Smooth muscle cell (in vitro differentiated cells): ENCODE measurements at regions not wholly inside any gene's neighbourhood (a gene's known extent, or its start where the extent isn't known, plus 50 kb on each side); places are given as distances from the start of the nearest gene placed in this dataset.
A peak's percentile ranks its signal among the peaks of the same experiment; 100 is the strongest.

Experiments
- DNase-seq: peaks from one replicate; lab custom pipeline; 2025; ENCODE audit not compliant: unreplicated experiment; lab: John Stamatoyannopoulos, UW
- H2AFZ ChIP-seq: fragments of 200-600 bp; sonication (generic); 2 replicates; pipeline ENCODE4 v1.6.0; 2016; ENCODE audit warnings: antibody characterized with exemption, low read depth, mild to moderate bottlenecking
- H3F3A ChIP-seq: fragments of 200-600 bp; sonication (generic); 2 replicates; pipeline ENCODE4 v1.6.0; 2017; ENCODE audit warnings: antibody characterized with exemption, low read depth
- H3K27ac ChIP-seq: fragments of 200-600 bp; sonication (generic); 2 replicates; pipeline ENCODE4 v1.5.1; 2016; ENCODE audit warnings: low read depth, mild to moderate bottlenecking
- H3K27me3 ChIP-seq: fragments of 200-600 bp; sonication (generic); 2 replicates; pipeline ENCODE4 v1.6.1; 2016; ENCODE audit warnings: low read depth, mild to moderate bottlenecking
- H3K36me3 ChIP-seq: fragments of 200-600 bp; sonication (generic); 2 replicates; pipeline ENCODE4 v1.5.1; 2016; ENCODE audit warnings: low read depth
- H3K4me1 ChIP-seq: fragments of 200-600 bp; sonication (generic); 2 replicates; pipeline ENCODE4 v1.5.1; 2016; ENCODE audit warnings: low read depth
- H3K4me2 ChIP-seq: fragments of 200-600 bp; sonication (generic); 2 replicates; pipeline ENCODE4 v1.6.0; 2016; ENCODE audit warnings: mild to moderate bottlenecking
- H3K4me3 ChIP-seq: fragments of 200-600 bp; sonication (generic); 2 replicates; pipeline ENCODE4 v1.5.1; 2016; ENCODE audit warnings: mild to moderate bottlenecking
- H3K79me2 ChIP-seq: fragments of 200-600 bp; sonication (generic); 2 replicates; pipeline ENCODE4 v1.6.0; 2016; ENCODE audit warnings: low read depth, mild to moderate bottlenecking
- H3K9ac ChIP-seq: fragments of 200-600 bp; sonication (generic); 2 replicates; pipeline ENCODE4 v1.6.0; 2016; ENCODE audit warnings: low read depth
- H3K9me3 ChIP-seq: fragments of 200-600 bp; sonication (generic); replicated peaks from 2 replicates; pipeline ENCODE4 v1.5.1; 2016; ENCODE audit warnings: low read depth
- H4K20me1 ChIP-seq: fragments of 200-600 bp; sonication (generic); 2 replicates; pipeline ENCODE4 v1.6.0; 2016; ENCODE audit warnings: low read depth
- CTCF ChIP-seq: fragments of 200-600 bp; sonication (generic); IDR thresholded peaks from 2 replicates; pipeline ENCODE4 v1.5.1; 2017; ENCODE audit warnings: borderline replicate concordance, mild to moderate bottlenecking, antibody characterized with exemption; ENCODE audit not compliant: insufficient read depth, poor library complexity, severe bottlenecking
- WGBS: methylation state at CpG from one replicate; pipeline ENCODE4 v1.1.7; 2016; ENCODE audit warnings: low lambda C conversion rate; 5-methylcytosine and 5-hydroxymethylcytosine counted together

GRCh38 chr4:104591510-104591911 is 96.8 kb upstream of the CXXC4 start:
- 42% methylated on average over 2 of the region's 2 CpGs for WGBS
- H3K9me3 ChIP-seq = no peaks in the 10 kb centered on the region
- peaks cover 17% of the 10 kb centered on the region for H3F3A ChIP-seq

DNA sequence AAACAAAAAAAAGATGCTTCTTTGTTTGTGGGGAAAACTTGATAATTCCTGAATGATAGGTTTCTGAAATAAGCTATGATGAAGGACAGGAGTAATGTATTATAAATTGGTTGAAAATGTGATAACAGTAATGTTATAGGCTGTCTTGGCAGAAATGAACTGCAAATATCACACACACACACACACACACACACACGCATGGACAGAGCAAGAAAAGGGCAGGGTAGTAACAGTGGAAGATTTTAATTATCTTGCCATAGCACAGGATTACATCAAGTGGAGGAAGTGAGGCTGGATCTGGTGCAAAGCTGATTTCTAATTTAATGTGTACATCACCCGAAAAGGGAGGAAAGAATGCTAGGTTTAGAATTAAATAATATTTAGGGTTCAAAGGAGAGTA is 97.5 kb upstream of the CXXC4 start:
- TF ChIP-seq CTCF = no peak
- Histone ChIP-seq H4K20me1 (no peaks in the 10 kb centered on the region), H3K27me3 (no peaks in the 10 kb centered on the region), H3K4me1 (peaks cover 14% of the 10 kb centered on the region), H3K36me3 (no peaks in the 10 kb centered on the region), H3K9ac (peak overlapping the region; percentile 33), H3K4me3 (no peak overlapping the region), H3K27ac (peak overlapping the region; percentile 77), H3K4me2 (peak overlapping the region; percentile 74), H2AFZ (peak overlapping the region; percentile 47), H3K9me3 (no peaks in the 10 kb centered on the region), H3K79me2 (no peaks in the 10 kb centered on the region), H3F3A (peaks cover 17% of the 10 kb centered on the region)
- WGBS = 63% methylated on average over 2 of the region's 2 CpGs
- DNase-seq = no peak

More at GRCh38 chr4:104591510-104591911, 96.8 kb upstream of the CXXC4 start:
- Histone ChIP-seq H3K4me2 (peak overlapping the region; percentile 74), H3K79me2 (no peaks in the 10 kb centered on the region), H3K36me3 (no peaks in the 10 kb centered on the region), H3K27ac (peak overlapping the region; percentile 77), H3K4me3 (no peak overlapping the region), H4K20me1 (no peaks in the 10 kb centered on the region), H3K4me1 (peaks cover 14% of the 10 kb centered on the region), H3K9ac (peak overlapping the region; percentile 22), H2AFZ (peak overlapping the region; percentile 47), H3K27me3 (no peaks in the 10 kb centered on the region)
- peak; percentile 3 for DNase-seq
- TF ChIP-seq CTCF = no peak

- Histone ChIP-seq H2AFZ (peak overlapping the region; percentile 45), H3K27me3 (no peaks in the 10 kb centered on the region), H4K20me1 (no peaks in the 10 kb centered on the region), H3K27ac (peak overlapping the region; percentile 77), H3K9me3 (no peaks in the 10 kb centered on the region), H3K4me3 (peak overlapping the region; percentile 22), H3K4me1 (peaks cover 14% of the 10 kb centered on the region), H3K4me2 (peak overlapping the region; percentile 74), H3K79me2 (no peaks in the 10 kb centered on the region), H3K36me3 (no peaks in the 10 kb centered on the region), H3F3A (peaks cover 17% of the 10 kb centered on the region), H3K9ac (peak overlapping the region; percentile 33)
- no peak for TF ChIP-seq CTCF
- DNase-seq = no peak
- WGBS = 14% methylated on average over 7 of the region's 7 CpGs
Measured at GRCh38 chr4:104593019-104593418, 98.3 kb upstream of the CXXC4 start.

- 81% methylated on average over 5 of the region's 5 CpGs for WGBS
Measured at GRCh38 chr4:104596189-104596588, 101.5 kb upstream of the CXXC4 start.

More at GRCh38 chr4:104596189-104596588, 101.5 kb upstream of the CXXC4 start:
- H3K27ac ChIP-seq = no peak overlapping the region
- no peak overlapping the region for H3K9ac ChIP-seq
- H3K79me2 ChIP-seq = no peaks in the 10 kb centered on the region
- H3K4me1 ChIP-seq = peaks cover 14% of the 10 kb centered on the region
- H3F3A ChIP-seq = peaks cover 17% of the 10 kb centered on the region
- no peak for TF ChIP-seq CTCF
- no peak for DNase-seq
- no peaks in the 10 kb centered on the region for H3K27me3 ChIP-seq
- no peaks in the 10 kb centered on the region for H3K36me3 ChIP-seq
- no peak overlapping the region for H3K4me2 ChIP-seq
- H4K20me1 ChIP-seq = no peaks in the 10 kb centered on the region
- no peak overlapping the region for H2AFZ ChIP-seq
- no peaks in the 10 kb centered on the region for H3K9me3 ChIP-seq
- H3K4me3 ChIP-seq = no peak overlapping the region
